ENCODE measurements at regions not wholly inside any gene's neighbourhood (a gene's known extent, or its start where the extent isn't known, plus 50 kb on each side); places are given as distances from the start of the nearest gene placed in this dataset.

GRCh38 chr7:17633067-17633466, 307.2 kb downstream of the SNX13 start:
- H2AFZ ChIP-seq (ENCODE audit: low read depth) = no peak overlapping the region
- no peaks in the 10 kb centered on the region for H3K79me2 ChIP-seq (ENCODE audit: insufficient read depth)
- no peaks in the 10 kb centered on the region for H3K4me1 ChIP-seq (ENCODE audit: control insufficient read depth in 1 of 2, insufficient read depth in 2 of 2, low read depth in 1 of 2, low read length in 1 of 2)
- H3K27me3 ChIP-seq (ENCODE audit: insufficient read depth) = no peaks in the 10 kb centered on the region
- no peaks in the 10 kb centered on the region for H3K9me3 ChIP-seq
- CTCF ChIA-PET = interaction anchor here (1.2 kb wide), 1 partner anchor 9 kb away, joined by 4 read pairs; no protein-coding TSS in a partner anchor
- no peaks in the 10 kb centered on the region for H3K9me2 ChIP-seq
- TF ChIP-seq ZBTB33 (IDR thresholded peaks at IDR 0.05; ENCODE audit: borderline replicate concordance, low read depth) (no peak), RXRA (IDR thresholded peaks at IDR 0.05; ENCODE audit: borderline replicate concordance, low read depth) (no peak), ELF1 (IDR thresholded peaks at IDR 0.05) (no peak), USF1 (IDR thresholded peaks at IDR 0.05; ENCODE audit: borderline replicate concordance, low read depth) (no peak), FOXJ3 (CRISPR knock-in tag; IDR thresholded peaks at IDR 0.05) (no peak), CHD2 (IDR thresholded peaks at IDR 0.05; ENCODE audit: low read length, partially characterized antibody) (no peak), NFIC (IDR thresholded peaks at IDR 0.05; ENCODE audit: borderline replicate concordance) (no peak), POLR2AphosphoS5 (IDR thresholded peaks at IDR 0.05; ENCODE audit: low read depth, low read length) (no peak), CTCF (IDR thresholded peaks at IDR 0.05) (no peak), RAD21 (IDR thresholded peaks at IDR 0.05; ENCODE audit: low read length) (no peak), EZH2phosphoT487 (IDR thresholded peaks at IDR 0.05; ENCODE audit: borderline replicate concordance, low read depth) (no peak), SIN3A (IDR thresholded peaks at IDR 0.05; ENCODE audit: borderline replicate concordance, low read depth, low read length) (no peak), PBX3 (IDR thresholded peaks at IDR 0.05) (no peak), NRF1 (IDR thresholded peaks at IDR 0.05; ENCODE audit: low read depth, low read length) (no peak), GABPA (IDR thresholded peaks at IDR 0.05; ENCODE audit: low read depth) (no peak)
- H3K4me3 ChIP-seq (ENCODE audit: low read depth in 2 of 2, low read length in 1 of 2) = no peak overlapping the region
- no peaks in the 10 kb centered on the region for H3K36me3 ChIP-seq (replicated peaks in 1 of 2; ENCODE audit: control insufficient read depth in 1 of 2, insufficient read depth in 2 of 2, low read length in 1 of 2)
- no peak overlapping the region for H3K9ac ChIP-seq
- no peak for DNase-seq
- 0% methylated on average over 1 of the region's 1 CpG for WGBS (ENCODE audit: low lambda C conversion rate)
- H3F3A ChIP-seq (replicated peaks; ENCODE audit: insufficient read depth) = no peaks in the 10 kb centered on the region
- POLR2A ChIA-PET = no interaction called here
- H3K27ac ChIP-seq (ENCODE audit: low read depth in 2 of 2, low read length in 1 of 2) = no peak overlapping the region
- H4K20me1 ChIP-seq (ENCODE audit: insufficient read depth) = no peaks in the 10 kb centered on the region
- H3K4me2 ChIP-seq = no peak overlapping the region

Measured in SK-N-SH (cell line).